Stimulated activated effector memory CD8-positive, alpha-beta T cell treated with anti-CD3 and anti-CD28 coated beads, Interleukin-12 subunit alpha, Interleukin-12 subunit beta, amount 100 ng/mL, for 72 hours (primary cell): ENCODE measurements at regions not wholly inside any gene's neighbourhood (a gene's known extent, or its start where the extent isn't known, plus 50 kb on each side); places are given as distances from the start of the nearest gene placed in this dataset.

Experiments used
- ATAC-seq: fragments of 150-1000 bp; cut with Tn5 transposase; 2 replicates; pipeline ENCODE4 v1.10.0; 2021
- DNase-seq, 2 donors: peaks; one replicate each; pipeline ENCODE4 v3.0.0; 2021 to 2022; ENCODE audit warnings: low spot score in 2 of 2
- H3K27ac Mint-ChIP-seq: one replicate; pipeline ENCODE4 v1.8.0; 2022; ENCODE audit warnings: mild to moderate bottlenecking, mixed read lengths
- H3K36me3 Mint-ChIP-seq: one replicate; pipeline ENCODE4 v1.8.0; 2022; ENCODE audit warnings: mild to moderate bottlenecking, mixed read lengths
- H3K4me1 Mint-ChIP-seq: one replicate; pipeline ENCODE4 v1.8.0; 2022; ENCODE audit warnings: mixed read lengths
- H3K4me3 Mint-ChIP-seq: one replicate; pipeline ENCODE4 v1.8.0; 2022; ENCODE audit warnings: mild to moderate bottlenecking, mixed read lengths
- H3K9me3 Mint-ChIP-seq: one replicate; pipeline ENCODE4 v1.8.0; 2022; ENCODE audit warnings: mixed read lengths

GRCh38 chr6:66937180-66937579 is 1230.2 kb upstream of the EYS start:
- peak; percentile 31 for ATAC-seq
- H3K4me3 Mint-ChIP-seq, result no peak overlapping the region
- no peaks in the 10 kb centered on the region for H3K4me1 Mint-ChIP-seq
- peaks cover 16% of the 10 kb centered on the region for H3K9me3 Mint-ChIP-seq
- H3K36me3 Mint-ChIP-seq, result no peaks in the 10 kb centered on the region
- DNase-seq, result no peak
- no peak overlapping the region for H3K27ac Mint-ChIP-seq

GRCh38 chr6:66935612-66936011 is 1228.6 kb upstream of the EYS start:
- Mint-ChIP-seq H3K36me3 (no peaks in the 10 kb centered on the region), H3K4me1 (no peaks in the 10 kb centered on the region), H3K9me3 (peaks cover 13% of the 10 kb centered on the region), H3K27ac (no peak overlapping the region), H3K4me3 (no peak overlapping the region)
- DNase-seq (no peak), ATAC-seq (no peak)

DNA sequence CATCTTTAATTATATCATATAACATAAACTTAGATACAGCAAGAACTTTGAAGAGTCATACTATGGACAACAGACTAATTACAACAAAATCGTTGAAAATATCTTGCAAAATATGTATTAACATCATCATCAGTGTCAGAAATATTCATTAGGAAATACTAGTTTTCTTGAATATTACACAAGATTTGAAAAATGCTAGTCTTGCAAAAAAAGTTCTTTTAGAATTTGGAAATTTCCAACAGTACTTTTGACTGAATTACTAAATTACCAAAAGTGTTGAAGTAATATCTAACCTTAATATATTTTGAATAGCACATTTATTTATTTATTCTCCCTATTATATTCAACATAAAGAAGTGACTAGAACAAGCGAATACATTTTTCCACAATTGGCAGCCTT is 1224.8 kb upstream of the EYS start:
- H3K36me3 Mint-ChIP-seq, result no peaks in the 10 kb centered on the region

DNA sequence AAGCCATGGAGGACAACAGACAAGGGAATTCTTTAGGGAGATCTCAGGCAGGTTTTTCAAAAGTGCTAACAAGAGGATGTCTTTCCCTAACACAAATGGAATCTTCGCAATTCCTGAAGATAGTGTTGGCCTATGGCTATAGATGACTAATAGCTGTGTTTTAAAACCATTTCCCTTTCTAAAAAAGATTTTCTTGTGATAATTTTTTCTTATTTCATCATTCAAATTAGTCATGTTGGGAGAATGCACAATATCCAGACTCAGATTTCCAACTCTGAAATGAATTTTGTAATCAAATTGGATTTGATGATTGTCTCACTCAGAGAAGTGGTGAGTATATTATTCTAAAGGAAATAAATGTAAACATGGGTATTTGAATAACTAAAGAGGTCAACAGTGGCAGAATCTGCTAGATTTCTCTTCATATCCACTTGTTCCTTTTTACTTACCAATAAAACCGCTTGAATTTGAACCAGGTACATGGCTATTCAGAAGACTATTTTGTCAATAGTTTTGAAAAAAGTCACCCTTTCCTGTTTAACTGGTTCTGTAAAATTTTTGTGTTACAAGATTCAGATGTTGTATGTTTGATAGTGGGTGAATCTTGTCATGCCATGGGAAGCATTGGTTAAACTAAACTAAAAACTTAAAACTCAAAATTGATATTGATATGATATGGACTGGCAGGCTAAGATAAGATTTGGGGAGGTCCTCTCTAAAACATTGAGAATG is 1223.7 kb upstream of the EYS start:
- ATAC-seq (no peak), DNase-seq (no peak)
- H3K36me3 Mint-ChIP-seq, result no peaks in the 10 kb centered on the region
- H3K9me3 Mint-ChIP-seq, result peaks cover 10% of the 10 kb centered on the region
- H3K4me3 Mint-ChIP-seq, result no peak overlapping the region
- H3K4me1 Mint-ChIP-seq, result no peaks in the 10 kb centered on the region
- H3K27ac Mint-ChIP-seq, result no peak overlapping the region

More for the DNA sequence above, 1224.8 kb upstream of the EYS start:
- H3K4me1 Mint-ChIP-seq, result no peaks in the 10 kb centered on the region
- DNase-seq (no peak), ATAC-seq (no peak)
- no peak overlapping the region for H3K4me3 Mint-ChIP-seq
- peaks cover 9% of the 10 kb centered on the region for H3K9me3 Mint-ChIP-seq
- no peak overlapping the region for H3K27ac Mint-ChIP-seq

- H3K4me3 Mint-ChIP-seq, result no peak overlapping the region
- DNase-seq (no peak), ATAC-seq (no peak)
- H3K9me3 Mint-ChIP-seq, result peaks cover 8% of the 10 kb centered on the region
- H3K36me3 Mint-ChIP-seq, result no peaks in the 10 kb centered on the region
- no peaks in the 10 kb centered on the region for H3K4me1 Mint-ChIP-seq
- no peak overlapping the region for H3K27ac Mint-ChIP-seq
Observed at GRCh38 chr6:66926060-66926459, 1219.0 kb upstream of the EYS start.

GRCh38 chr6:66913657-66914056 is 1206.6 kb upstream of the EYS start:
- Mint-ChIP-seq H3K36me3 (no peaks in the 10 kb centered on the region), H3K4me1 (no peaks in the 10 kb centered on the region), H3K9me3 (peaks cover 6% of the 10 kb centered on the region), H3K4me3 (no peak overlapping the region), H3K27ac (no peak overlapping the region)
- DNase-seq, result no peak
- ATAC-seq, result no peak

GRCh38 chr6:66902457-66902856 is 1195.4 kb upstream of the EYS start:
- Mint-ChIP-seq H3K4me3 (no peak overlapping the region), H3K4me1 (no peaks in the 10 kb centered on the region), H3K27ac (no peak overlapping the region), H3K9me3 (peaks cover 23% of the 10 kb centered on the region), H3K36me3 (no peaks in the 10 kb centered on the region)
- DNase-seq (no peak), ATAC-seq (no peak)

DNA sequence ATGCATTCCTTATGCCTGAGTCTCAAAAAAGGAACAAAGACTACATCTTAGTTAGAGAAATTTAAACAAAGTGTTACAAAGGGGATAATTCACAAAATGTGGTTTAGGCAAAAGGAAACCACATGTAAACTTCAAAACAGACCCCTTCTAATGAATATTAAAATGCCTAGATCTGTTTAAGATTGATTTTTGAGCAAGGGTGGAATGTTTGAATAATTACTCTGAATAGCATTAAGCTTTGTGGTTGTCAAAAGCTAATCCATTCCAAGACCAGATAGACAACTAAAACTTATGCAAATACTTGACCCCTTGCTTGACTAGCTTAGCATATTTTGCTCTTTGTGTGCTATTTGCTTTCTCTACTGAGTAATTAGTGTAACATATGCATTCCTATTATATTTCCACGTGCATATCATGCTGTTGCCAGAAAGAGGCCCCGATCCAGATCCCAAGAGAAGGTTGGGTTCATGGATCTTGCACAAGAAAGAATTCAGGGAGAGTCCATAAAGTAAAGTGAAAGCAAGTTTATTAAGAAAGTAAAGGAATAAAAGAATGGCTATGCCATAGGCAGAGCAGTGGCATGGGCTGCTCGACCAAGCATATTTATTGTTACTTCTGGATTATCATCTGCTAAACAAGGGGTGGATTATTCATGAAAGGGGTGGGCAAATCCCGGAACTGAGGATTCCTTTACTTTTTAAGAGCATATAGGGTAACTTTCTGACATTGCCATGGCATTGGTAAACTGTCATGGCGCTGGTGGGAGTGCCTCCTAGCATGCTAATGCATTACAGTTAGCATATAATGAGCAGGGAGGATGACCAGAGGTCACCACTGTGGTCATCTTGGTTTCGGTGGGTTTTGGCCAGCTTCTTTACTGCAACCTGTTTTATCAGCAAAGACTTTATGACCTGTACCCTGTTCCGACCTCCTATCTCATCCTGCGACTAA is 1193.4 kb upstream of the EYS start:
- no peak overlapping the region for H3K4me3 Mint-ChIP-seq
- no peak overlapping the region for H3K27ac Mint-ChIP-seq
- no peaks in the 10 kb centered on the region for H3K36me3 Mint-ChIP-seq
- DNase-seq (no peak), ATAC-seq (no peak)
- H3K4me1 Mint-ChIP-seq, result no peaks in the 10 kb centered on the region
- peaks cover 23% of the 10 kb centered on the region for H3K9me3 Mint-ChIP-seq

GRCh38 chr6:66897576-66897975 is 1190.5 kb upstream of the EYS start:
- Mint-ChIP-seq H3K9me3 (peaks cover 31% of the 10 kb centered on the region), H3K4me1 (no peaks in the 10 kb centered on the region), H3K27ac (no peak overlapping the region), H3K4me3 (no peak overlapping the region), H3K36me3 (no peaks in the 10 kb centered on the region)
- no peak for DNase-seq
- ATAC-seq, result no peak

GRCh38 chr6:66896415-66896814 is 1189.4 kb upstream of the EYS start:
- ATAC-seq (no peak), DNase-seq (no peak)
- no peak overlapping the region for H3K4me3 Mint-ChIP-seq
- no peak overlapping the region for H3K27ac Mint-ChIP-seq
- no peaks in the 10 kb centered on the region for H3K4me1 Mint-ChIP-seq
- no peaks in the 10 kb centered on the region for H3K36me3 Mint-ChIP-seq
- peaks cover 27% of the 10 kb centered on the region for H3K9me3 Mint-ChIP-seq

DNA sequence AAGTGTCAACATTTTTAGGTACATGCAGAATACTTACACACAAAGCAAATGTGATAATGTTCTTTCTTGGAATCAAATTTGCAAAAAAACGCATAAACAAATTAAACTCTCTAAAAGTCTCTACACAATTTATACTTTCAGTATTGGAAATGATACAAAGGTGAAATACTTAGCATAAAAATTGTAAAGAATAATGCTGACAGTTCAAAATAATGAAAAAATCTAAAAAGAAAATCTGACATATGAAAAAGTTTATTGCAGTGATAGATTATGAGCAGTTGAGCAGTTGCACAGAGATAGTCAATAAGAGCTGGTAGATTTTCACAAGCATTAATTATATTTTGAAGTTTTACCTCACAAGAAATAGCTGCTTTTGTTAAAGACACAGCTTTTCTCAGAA is 1176.4 kb upstream of the EYS start:
- H3K36me3 Mint-ChIP-seq, result no peaks in the 10 kb centered on the region
- H3K4me1 Mint-ChIP-seq, result no peaks in the 10 kb centered on the region
- DNase-seq (no peak), ATAC-seq (no peak)
- H3K9me3 Mint-ChIP-seq, result peaks cover 26% of the 10 kb centered on the region
- no peak overlapping the region for H3K27ac Mint-ChIP-seq
- H3K4me3 Mint-ChIP-seq, result no peak overlapping the region

GRCh38 chr6:66866801-66867200 is 1159.8 kb upstream of the EYS start:
- H3K27ac Mint-ChIP-seq, result no peak overlapping the region
- no peaks in the 10 kb centered on the region for H3K36me3 Mint-ChIP-seq
- H3K4me1 Mint-ChIP-seq, result no peaks in the 10 kb centered on the region
- H3K9me3 Mint-ChIP-seq, result peaks cover 20% of the 10 kb centered on the region
- no peak for ATAC-seq
- no peak overlapping the region for H3K4me3 Mint-ChIP-seq
- DNase-seq, result no peak

GRCh38 chr6:66865771-66866170 is 1158.7 kb upstream of the EYS start:
- peaks cover 24% of the 10 kb centered on the region for H3K9me3 Mint-ChIP-seq
- no peak for ATAC-seq
- no peaks in the 10 kb centered on the region for H3K4me1 Mint-ChIP-seq

GRCh38 chr6:66861007-66861541 is 1154.0 kb upstream of the EYS start:
- no peak overlapping the region for H3K4me3 Mint-ChIP-seq
- no peaks in the 10 kb centered on the region for H3K4me1 Mint-ChIP-seq
- ATAC-seq (no peak), DNase-seq (no peak)
- peaks cover 24% of the 10 kb centered on the region for H3K9me3 Mint-ChIP-seq
- H3K36me3 Mint-ChIP-seq, result no peaks in the 10 kb centered on the region
- no peak overlapping the region for H3K27ac Mint-ChIP-seq

More at GRCh38 chr6:66865771-66866170, 1158.7 kb upstream of the EYS start:
- no peak overlapping the region for H3K4me3 Mint-ChIP-seq
- H3K27ac Mint-ChIP-seq, result no peak overlapping the region
- no peaks in the 10 kb centered on the region for H3K36me3 Mint-ChIP-seq
- DNase-seq, result no peak

GRCh38 chr6:66860328-66860727 is 1153.3 kb upstream of the EYS start:
- no peak overlapping the region for H3K27ac Mint-ChIP-seq
- DNase-seq (no peak), ATAC-seq (no peak)
- H3K4me1 Mint-ChIP-seq, result no peaks in the 10 kb centered on the region
- peaks cover 24% of the 10 kb centered on the region for H3K9me3 Mint-ChIP-seq
- no peaks in the 10 kb centered on the region for H3K36me3 Mint-ChIP-seq
- no peak overlapping the region for H3K4me3 Mint-ChIP-seq

DNA sequence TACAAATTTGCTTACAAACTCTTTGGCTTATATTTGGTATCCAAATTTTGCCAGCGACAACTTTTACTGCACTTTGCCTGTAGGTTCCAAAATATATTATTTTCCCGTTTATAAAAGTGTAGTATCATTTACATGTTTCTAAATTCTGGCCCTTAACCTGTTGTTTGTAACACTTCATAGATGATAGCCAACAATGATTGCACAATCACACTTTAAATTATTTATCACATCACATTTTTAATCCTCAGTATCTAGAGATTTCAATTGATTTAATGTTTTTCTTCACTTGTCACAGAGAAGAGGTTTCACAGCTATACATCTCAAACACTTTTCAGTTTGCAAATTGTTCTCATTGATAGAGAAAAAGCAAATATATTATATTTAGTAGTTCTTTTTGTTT is 1151.2 kb upstream of the EYS start:
- ATAC-seq (no peak), DNase-seq (no peak)
- Mint-ChIP-seq H3K27ac (no peak overlapping the region), H3K9me3 (peaks cover 19% of the 10 kb centered on the region), H3K36me3 (no peaks in the 10 kb centered on the region), H3K4me3 (no peak overlapping the region), H3K4me1 (no peaks in the 10 kb centered on the region)
